MM.1S (cell line): ENCODE measurements at regions not wholly inside any gene's neighbourhood (a gene's known extent, or its start where the extent isn't known, plus 50 kb on each side); places are given as distances from the start of the nearest gene placed in this dataset.
A peak's percentile ranks its signal among the peaks of the same experiment; 100 is the strongest.

Experiments
- DNase-seq: peaks from one replicate; pipeline ENCODE4 v3.0.0-alpha.2; 2015
- H2AFZ ChIP-seq: fragments of 300-600 bp; sonication (generic); 2 replicates; pipeline ENCODE4 v1.6.0; 2016; ENCODE audit warnings: antibody characterized with exemption, low read length
- H3F3A ChIP-seq: fragments of 300-600 bp; sonication (generic); 2 replicates; pipeline ENCODE4 v1.6.1; 2016; ENCODE audit warnings: mild to moderate bottlenecking, antibody characterized with exemption, low read length, moderate library complexity, mixed read lengths; ENCODE audit not compliant: insufficient read depth
- H3K27ac ChIP-seq: fragments of 300-600 bp; sonication (generic); 2 replicates; pipeline ENCODE4 v1.5.1; 2016; ENCODE audit warnings: mild to moderate bottlenecking, low read length
- H3K27me3 ChIP-seq: fragments of 300-600 bp; sonication (generic); replicated peaks from 2 replicates; pipeline ENCODE4 v1.6.0; 2016; ENCODE audit warnings: low read length; ENCODE audit not compliant: insufficient read depth
- H3K36me3 ChIP-seq: fragments of 300-600 bp; sonication (generic); replicated peaks from 2 replicates; pipeline ENCODE4 v1.6.1; 2016; ENCODE audit warnings: mild to moderate bottlenecking, low read length, mixed read lengths; ENCODE audit not compliant: insufficient read depth
- H3K4me1 ChIP-seq: fragments of 300-600 bp; sonication (generic); 2 replicates; pipeline ENCODE4 v1.6.1; 2016; ENCODE audit warnings: low read length, mixed read lengths
- H3K4me2 ChIP-seq: fragments of 300-600 bp; sonication (generic); 2 replicates; pipeline ENCODE4 v1.6.0; 2016; ENCODE audit warnings: low read depth, low read length
- H3K4me3 ChIP-seq: fragments of 300-600 bp; sonication (generic); 2 replicates; pipeline ENCODE4 v1.5.1; 2016; ENCODE audit warnings: low read length, mixed read lengths
- H3K79me2 ChIP-seq: fragments of 300-600 bp; sonication (generic); 2 replicates; pipeline ENCODE4 v1.6.1; 2016; ENCODE audit warnings: mixed run types, low read length, mixed read lengths
- H3K9ac ChIP-seq: fragments of 300-600 bp; sonication (generic); 2 replicates; pipeline ENCODE4 v1.6.1; 2016; ENCODE audit warnings: low read length, mixed read lengths
- H3K9me2 ChIP-seq: fragments of 300-600 bp; sonication (generic); replicated peaks from 2 replicates; pipeline ENCODE4 v1.6.1; 2016; ENCODE audit warnings: mild to moderate bottlenecking, low read length, mixed read lengths; ENCODE audit not compliant: insufficient read depth
- H3K9me3 ChIP-seq: fragments of 300-600 bp; sonication (generic); replicated peaks from 2 replicates; pipeline ENCODE4 v1.6.1; 2016; ENCODE audit warnings: mild to moderate bottlenecking, low read length, mixed read lengths; ENCODE audit not compliant: insufficient read depth
- H4K20me1 ChIP-seq: fragments of 300-600 bp; sonication (generic); 2 replicates; pipeline ENCODE4 v1.6.1; 2016; ENCODE audit warnings: mild to moderate bottlenecking, low read length, moderate library complexity, mixed read lengths; ENCODE audit not compliant: insufficient read depth
- EZH2 ChIP-seq: fragments of 300-600 bp; sonication (generic); optimal IDR thresholded peaks from 2 replicates; pipeline ENCODE3; 2017; ENCODE audit warnings: low read depth, mild to moderate bottlenecking, antibody characterized with exemption, low read length, mixed read lengths
- EZH2phosphoT487 ChIP-seq: fragments of 300-600 bp; sonication (generic); IDR thresholded peaks from 2 replicates; pipeline ENCODE4 v1.6.1; 2018; ENCODE audit warnings: antibody characterized with exemption, low read length
- TF ChIP-seq, protein P1 (sequence below): fragments of 300-600 bp; sonication (generic); IDR thresholded peaks from 2 replicates; pipeline ENCODE4 v1.5.1; 2016; ENCODE audit warnings: antibody characterized with exemption, low read length, mixed read lengths

DNA sequence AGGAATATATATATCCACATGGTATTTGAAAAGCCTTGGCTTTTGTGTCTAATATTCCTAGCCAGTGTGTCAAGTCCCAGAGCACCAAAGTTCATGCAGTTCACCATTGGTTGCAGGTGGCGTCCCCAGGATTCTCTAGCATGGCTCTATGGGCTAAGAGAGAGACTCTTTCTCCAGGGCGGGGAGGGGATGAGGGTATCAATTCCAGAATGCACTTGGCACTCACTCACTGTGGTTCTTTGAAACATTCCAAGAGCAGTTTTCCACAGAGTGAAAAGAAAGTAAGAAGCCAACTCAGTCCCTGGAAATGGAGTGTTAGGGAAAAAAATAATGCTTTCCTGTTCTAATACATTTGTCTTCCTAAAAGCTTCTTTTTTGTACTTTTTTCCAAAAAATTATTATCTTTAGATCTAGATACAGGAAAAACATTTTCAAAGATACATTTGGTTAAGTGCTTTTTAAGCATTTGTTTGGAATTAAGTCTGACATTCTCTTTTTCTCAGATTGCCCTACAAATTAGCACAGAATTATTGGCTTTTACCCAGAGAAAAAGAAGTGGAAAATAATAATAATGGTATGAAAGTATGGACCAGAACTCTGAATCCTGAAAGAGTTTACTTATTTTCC, 239.9 kb downstream of the PAX3 start:
- no peaks in the 10 kb centered on the region for H4K20me1 ChIP-seq

DNA sequence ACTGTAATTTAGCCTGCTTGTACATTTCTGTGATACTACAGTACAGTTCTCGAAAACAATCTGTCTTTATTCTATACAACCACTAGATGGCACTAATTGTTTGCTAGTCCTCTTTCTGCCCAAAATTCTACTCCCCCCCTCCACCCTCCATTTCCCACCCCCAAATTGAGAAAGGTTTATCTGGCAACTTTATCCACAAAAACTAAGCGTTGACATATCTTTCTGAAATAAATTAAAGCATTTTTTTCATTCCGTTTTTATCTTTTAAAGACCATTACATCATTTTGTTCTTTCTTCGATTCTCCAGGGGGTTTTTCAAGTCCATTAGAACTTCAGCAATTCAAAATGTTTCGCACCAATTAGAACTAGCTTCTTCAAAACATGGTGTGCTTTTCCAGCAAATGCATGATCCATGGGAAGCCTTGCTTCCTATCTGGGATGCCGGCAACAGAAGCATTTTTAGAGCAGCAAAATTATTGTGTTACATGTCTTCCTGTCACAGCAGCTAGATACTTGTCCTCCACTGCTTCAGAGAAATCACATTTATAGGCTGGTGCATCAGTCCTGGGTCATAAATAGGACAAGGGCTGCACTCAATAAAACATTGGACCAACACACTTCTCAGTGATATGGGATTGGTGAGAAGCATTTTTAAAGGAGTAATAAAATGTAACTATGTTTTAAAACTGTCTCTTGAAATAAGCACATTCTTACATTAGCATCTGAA, 241.3 kb downstream of the PAX3 start:
- Histone ChIP-seq H3K9ac (no peak overlapping the region), H3K79me2 (no peaks in the 10 kb centered on the region), H2AFZ (no peak overlapping the region), H3K36me3 (no peaks in the 10 kb centered on the region), H3K27me3 (no peaks in the 10 kb centered on the region), H3K9me3 (no peaks in the 10 kb centered on the region), H3K9me2 (no peaks in the 10 kb centered on the region), H3K4me2 (no peak overlapping the region), H3K4me3 (no peak overlapping the region), H3F3A (no peaks in the 10 kb centered on the region), H3K4me1 (no peaks in the 10 kb centered on the region), H4K20me1 (no peaks in the 10 kb centered on the region), H3K27ac (no peak overlapping the region)
- TF ChIP-seq, protein P1, sequence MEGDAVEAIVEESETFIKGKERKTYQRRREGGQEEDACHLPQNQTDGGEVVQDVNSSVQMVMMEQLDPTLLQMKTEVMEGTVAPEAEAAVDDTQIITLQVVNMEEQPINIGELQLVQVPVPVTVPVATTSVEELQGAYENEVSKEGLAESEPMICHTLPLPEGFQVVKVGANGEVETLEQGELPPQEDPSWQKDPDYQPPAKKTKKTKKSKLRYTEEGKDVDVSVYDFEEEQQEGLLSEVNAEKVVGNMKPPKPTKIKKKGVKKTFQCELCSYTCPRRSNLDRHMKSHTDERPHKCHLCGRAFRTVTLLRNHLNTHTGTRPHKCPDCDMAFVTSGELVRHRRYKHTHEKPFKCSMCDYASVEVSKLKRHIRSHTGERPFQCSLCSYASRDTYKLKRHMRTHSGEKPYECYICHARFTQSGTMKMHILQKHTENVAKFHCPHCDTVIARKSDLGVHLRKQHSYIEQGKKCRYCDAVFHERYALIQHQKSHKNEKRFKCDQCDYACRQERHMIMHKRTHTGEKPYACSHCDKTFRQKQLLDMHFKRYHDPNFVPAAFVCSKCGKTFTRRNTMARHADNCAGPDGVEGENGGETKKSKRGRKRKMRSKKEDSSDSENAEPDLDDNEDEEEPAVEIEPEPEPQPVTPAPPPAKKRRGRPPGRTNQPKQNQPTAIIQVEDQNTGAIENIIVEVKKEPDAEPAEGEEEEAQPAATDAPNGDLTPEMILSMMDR = peak; percentile 72
- TF ChIP-seq EZH2phosphoT487 = no peak
- no peak for TF ChIP-seq EZH2
- DNase-seq = peak; percentile 33

More for the DNA sequence above, 239.9 kb downstream of the PAX3 start:
- Histone ChIP-seq H3K9ac (no peak overlapping the region), H3K4me3 (no peak overlapping the region), H3K4me2 (no peak overlapping the region), H3K27me3 (no peaks in the 10 kb centered on the region), H3F3A (no peaks in the 10 kb centered on the region), H3K9me3 (no peaks in the 10 kb centered on the region), H2AFZ (no peak overlapping the region), H3K79me2 (no peaks in the 10 kb centered on the region), H3K4me1 (no peaks in the 10 kb centered on the region), H3K27ac (no peak overlapping the region), H3K36me3 (no peaks in the 10 kb centered on the region), H3K9me2 (no peaks in the 10 kb centered on the region)
- TF ChIP-seq, protein P1 = no peak
- TF ChIP-seq EZH2 (no peak), EZH2phosphoT487 (no peak)
- DNase-seq = no peak

DNA sequence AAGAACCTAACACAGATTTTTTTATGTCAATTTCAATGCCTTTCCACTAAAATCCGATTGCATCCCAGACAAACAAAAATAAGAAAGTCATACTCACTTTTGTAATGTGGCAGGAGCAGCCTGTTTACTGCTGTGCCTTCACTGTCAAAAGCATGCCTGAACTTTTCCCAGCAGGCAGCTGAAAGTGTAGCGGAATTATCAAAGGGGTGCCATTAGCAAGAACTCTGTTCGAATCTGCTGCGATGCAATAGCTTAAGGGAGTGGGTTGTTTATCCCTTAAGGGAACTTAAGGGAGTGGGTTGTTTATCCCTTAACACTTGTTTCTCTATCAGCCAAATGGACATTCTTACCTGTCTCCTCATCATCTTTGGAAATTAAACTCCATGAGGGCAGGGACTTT, 243.5 kb downstream of the PAX3 start:
- Histone ChIP-seq H3K36me3 (no peaks in the 10 kb centered on the region), H3K4me3 (no peak overlapping the region), H3K9ac (no peak overlapping the region), H3K79me2 (no peaks in the 10 kb centered on the region), H3K9me3 (no peaks in the 10 kb centered on the region), H3K4me2 (no peak overlapping the region), H3F3A (no peaks in the 10 kb centered on the region), H3K27me3 (no peaks in the 10 kb centered on the region), H4K20me1 (no peaks in the 10 kb centered on the region), H3K4me1 (no peaks in the 10 kb centered on the region), H2AFZ (no peak overlapping the region), H3K27ac (no peak overlapping the region), H3K9me2 (no peaks in the 10 kb centered on the region)
- no peak for DNase-seq
- no peak for TF ChIP-seq EZH2phosphoT487
- no peak for TF ChIP-seq EZH2
- TF ChIP-seq, protein P1 = no peak
